IMR-90 (cell line): ENCODE measurements at regions not wholly inside any gene's neighbourhood (a gene's known extent, or its start where the extent isn't known, plus 50 kb on each side); places are given as distances from the start of the nearest gene placed in this dataset.

Source experiments
- ATAC-seq: fragments of 200-7000 bp; cut with Tn5 transposase; 2 replicates; pipeline ENCODE4 v1.9.1; 2020; ENCODE audit warnings: low read depth, mild to moderate bottlenecking, moderate library complexity
- BruUV-seq: library from RNA; stranded (reverse); fragments of 400-500 nt; replicated peaks from 2 replicates; lab custom pipeline; 2021; lab: Mats Ljungman, UMichigan
- CTCF ChIA-PET: fragments of 300-600 bp; formaldehyde crosslinking; extraction: SDS; loops from one replicate; lab custom pipeline; 2021; ENCODE audit warnings: antibody characterized with exemption; lab: Yijun Ruan, JAX
- POLR2A ChIA-PET: fragments of 300-600 bp; sonication (Branson Sonifier 250); formaldehyde crosslinking; loops from one replicate; lab custom pipeline; 2022; ENCODE audit warnings: antibody characterized with exemption; ENCODE audit not compliant: unreplicated experiment; lab: Charles Lee
- DNase-seq: peaks from one replicate; pipeline ENCODE4 v3.0.0; 2013
- H2AFZ ChIP-seq: replicated peaks from 2 replicates; pipeline ENCODE3; 2013; ENCODE audit warnings: low read length, mild to moderate bottlenecking; ENCODE audit not compliant: poor library complexity
- H2AK5ac ChIP-seq: 2 replicates; pipeline ENCODE4 v1.6.1; 2013; ENCODE audit warnings: low read depth, low read length, inconsistent platforms
- H2AK9ac ChIP-seq: replicated peaks from 2 replicates; pipeline ENCODE3; 2013; ENCODE audit warnings: mild to moderate bottlenecking, low read depth, low read length, moderate library complexity; ENCODE audit not compliant: poor library complexity
- H2BK120ac ChIP-seq: 2 replicates; pipeline ENCODE4 v1.6.1; 2013; ENCODE audit warnings: low read depth, low read length, inconsistent platforms
- H2BK15ac ChIP-seq: 3 replicates; pipeline ENCODE4 v1.6.1; 2013; ENCODE audit warnings: low read depth, low read length, inconsistent platforms
- H2BK20ac ChIP-seq: 2 replicates; pipeline ENCODE4 v1.6.1; 2013; ENCODE audit warnings: low read depth, mild to moderate bottlenecking, inconsistent platforms, low read length, moderate library complexity
- H2BK5ac ChIP-seq: 2 replicates; pipeline ENCODE4 v1.6.1; 2013; ENCODE audit warnings: mild to moderate bottlenecking, low read depth, low read length, inconsistent platforms; ENCODE audit not compliant: poor library complexity, severe bottlenecking
- H3K14ac ChIP-seq: replicated peaks from 2 replicates; pipeline ENCODE4 v1.6.1; 2013; ENCODE audit warnings: low read depth, low read length, inconsistent platforms
- H3K18ac ChIP-seq: 2 replicates; pipeline ENCODE4 v1.6.1; 2013; ENCODE audit warnings: low read depth, low read length, control low read depth
- H3K23ac ChIP-seq: 2 replicates; pipeline ENCODE4 v1.6.1; 2013; ENCODE audit warnings: low read depth, low read length, inconsistent platforms
- H3K27ac ChIP-seq: 2 replicates; pipeline ENCODE4 v1.5.1; 2013; ENCODE audit warnings: mild to moderate bottlenecking, control low read depth, low read length; ENCODE audit not compliant: insufficient read depth
- H3K27me3 ChIP-seq: 2 replicates; pipeline ENCODE4 v1.6.1; 2013; ENCODE audit warnings: low read length; ENCODE audit not compliant: control insufficient read depth, insufficient read depth
- H3K36me3 ChIP-seq: 2 replicates; pipeline ENCODE4 v1.6.1; 2013; ENCODE audit warnings: low read length, mixed read lengths; ENCODE audit not compliant: control insufficient read depth, insufficient read depth
- H3K4ac ChIP-seq: 2 replicates; pipeline ENCODE4 v1.6.1; 2013; ENCODE audit warnings: low read depth, low read length, inconsistent platforms
- H3K4me1 ChIP-seq: 2 replicates; pipeline ENCODE4 v1.6.1; 2013; ENCODE audit warnings: low read length, mixed read lengths; ENCODE audit not compliant: control insufficient read depth, insufficient read depth
- H3K4me2 ChIP-seq: 2 replicates; pipeline ENCODE4 v1.6.1; 2013; ENCODE audit warnings: low read depth, mild to moderate bottlenecking, control low read depth, low read length, moderate library complexity
- H3K4me3 ChIP-seq: 2 replicates; pipeline ENCODE4 v1.5.1; 2013; ENCODE audit warnings: low read depth, mild to moderate bottlenecking, control low read depth, low read length, moderate library complexity; ENCODE audit not compliant: insufficient read depth
- H3K56ac ChIP-seq: 2 replicates; pipeline ENCODE4 v1.6.1; 2013; ENCODE audit warnings: low read length, inconsistent platforms; ENCODE audit not compliant: insufficient read depth; ENCODE audit errors: extremely low read depth
- H3K79me1 ChIP-seq, 2 experiments: 2 replicates each; pipeline ENCODE4 v1.6.1; 2013; ENCODE audit warnings: low read length in 2 of 2, inconsistent platforms in 1 of 2, low read depth in 1 of 2
- H3K9ac ChIP-seq: 2 replicates; pipeline ENCODE4 v1.6.1; 2013; ENCODE audit warnings: low read depth, low read length, control low read depth
- H3K9me1 ChIP-seq: 2 replicates; pipeline ENCODE4 v1.6.1; 2013; ENCODE audit warnings: low read length, inconsistent platforms; ENCODE audit not compliant: insufficient read depth
- H3K9me3 ChIP-seq: 2 replicates; pipeline ENCODE4 v1.6.1; 2013; ENCODE audit warnings: low read length; ENCODE audit not compliant: control insufficient read depth, insufficient read depth
- H4K20me1 ChIP-seq: 2 replicates; pipeline ENCODE4 v1.6.1; 2013; ENCODE audit warnings: low read length, inconsistent platforms; ENCODE audit not compliant: insufficient read depth
- H4K5ac ChIP-seq: 2 replicates; pipeline ENCODE4 v1.6.1; 2013; ENCODE audit warnings: mild to moderate bottlenecking, low read depth, low read length, control low read depth
- H4K8ac ChIP-seq, 2 experiments: 2 replicates each; pipeline ENCODE4 v1.6.1; 2013; ENCODE audit warnings: low read depth in 2 of 2, low read length in 2 of 2, control low read depth in 1 of 2, inconsistent platforms in 1 of 2
- H4K91ac ChIP-seq: 2 replicates; pipeline ENCODE4 v1.6.1; 2013; ENCODE audit warnings: low read depth, low read length, inconsistent platforms; ENCODE audit not compliant: insufficient read depth
- BHLHE40 ChIP-seq: fragments of 150-350 bp; IDR thresholded peaks from 2 replicates; pipeline ENCODE4 v1.6.1; 2016; ENCODE audit warnings: mild to moderate bottlenecking, low read depth, low read length
- CEBPB ChIP-seq: IDR thresholded peaks from 2 replicates; pipeline ENCODE4 v1.6.1; 2012; ENCODE audit warnings: low read depth, low read length, improper control_type of control experiment
- CHD1 ChIP-seq: IDR thresholded peaks from 2 replicates; pipeline ENCODE4 v1.6.1; 2012; ENCODE audit warnings: low read depth, low read length, improper control_type of control experiment
- FOS ChIP-seq: fragments of 150-350 bp; IDR thresholded peaks from 2 replicates; pipeline ENCODE4 v1.6.1; 2016; ENCODE audit warnings: low read depth, low read length
- MAFK ChIP-seq: IDR thresholded peaks from 2 replicates; pipeline ENCODE4 v1.6.1; 2012; ENCODE audit warnings: low read depth, low read length, improper control_type of control experiment
- MAZ ChIP-seq: IDR thresholded peaks from 2 replicates; pipeline ENCODE4 v1.6.1; 2012; ENCODE audit warnings: low read depth, mild to moderate bottlenecking, low read length, improper control_type of control experiment, moderate library complexity, borderline replicate concordance
- MXI1 ChIP-seq: IDR thresholded peaks from 2 replicates; pipeline ENCODE4 v1.6.1; 2012; ENCODE audit warnings: low read depth, mild to moderate bottlenecking, low read length, moderate library complexity, borderline replicate concordance
- NFE2L2 ChIP-seq: fragments of 150-350 bp; IDR thresholded peaks from 2 replicates; pipeline ENCODE4 v1.6.1; 2016; ENCODE audit warnings: low read depth, mild to moderate bottlenecking, low read length
- POLR2A ChIP-seq: IDR thresholded peaks from 2 replicates; pipeline ENCODE4 v1.6.1; 2012; ENCODE audit warnings: mild to moderate bottlenecking, low read depth, low read length
- RAD21 ChIP-seq: IDR thresholded peaks from 2 replicates; pipeline ENCODE4 v1.6.1; 2012; ENCODE audit warnings: low read length, improper control_type of control experiment
- RCOR1 ChIP-seq: IDR thresholded peaks from 2 replicates; pipeline ENCODE4 v1.6.1; 2012; ENCODE audit warnings: mild to moderate bottlenecking, low read length, improper control_type of control experiment; ENCODE audit not compliant: insufficient replicate concordance
- RFX5 ChIP-seq: IDR thresholded peaks from 2 replicates; pipeline ENCODE4 v1.8.0; 2012; ENCODE audit warnings: low read depth, mild to moderate bottlenecking, low read length, moderate library complexity
- SMC3 ChIP-seq: fragments of 150-350 bp; IDR thresholded peaks from 2 replicates; pipeline ENCODE4 v1.6.1; 2016; ENCODE audit warnings: low read depth, mild to moderate bottlenecking, antibody characterized with exemption, low read length, moderate library complexity
- USF2 ChIP-seq: fragments of 150-350 bp; IDR thresholded peaks from 2 replicates; pipeline ENCODE4 v1.6.1; 2017; ENCODE audit warnings: mild to moderate bottlenecking, antibody characterized with exemption, low read length, low read depth
- WGBS, 2 experiments: methylation state at CpG; one replicate each; pipeline versions ENCODE4 v1.1.5 to v1.1.7; 2013; ENCODE audit warnings: missing lambda C conversion rate in 2 of 2; ENCODE audit not compliant: insufficient read length in 1 of 2; ENCODE audit errors: extremely low coverage in 2 of 2; 5-methylcytosine and 5-hydroxymethylcytosine counted together
- dilution Hi-C: fragments of 300-500 bp; cut with HindIII; formaldehyde crosslinking; loops from one replicate; pipeline ENCODE4 v1.14.3; 2018; ENCODE audit warnings: low sequenced_read_pairs; ENCODE audit not compliant: unreplicated experiment
- in situ Hi-C: fragments of 300-500 bp; cut with MboI; formaldehyde crosslinking; loops from 3 replicates; pipeline ENCODE4 v1.14.3; 2019; ENCODE audit warnings: low sequenced_read_pairs, inconsistent platforms, mixed read lengths
- intact Hi-C: fragments of 100-400 bp; cut with micrococcal nuclease; formaldehyde crosslinking; loops from 2 replicates; pipeline ENCODE4 v1.10.0; 2022
- TF ChIP-seq, protein P1 (sequence below): fragments of 150-350 bp; IDR thresholded peaks from 2 replicates; pipeline ENCODE4 v1.6.1; 2016; ENCODE audit warnings: low read depth, mild to moderate bottlenecking, low read length, moderate library complexity, borderline replicate concordance
- TF ChIP-seq, protein P2 (sequence below): conservative IDR thresholded peaks from 2 replicates; pipeline ENCODE4 v1.5.1; 2012; ENCODE audit warnings: mild to moderate bottlenecking, low read depth, low read length, improper control_type of control experiment

GRCh38 chr7:106464651-106465050, 179.9 kb upstream of the NAMPT start:
- Histone ChIP-seq H3K27me3 (no peaks in the 10 kb centered on the region), H3K9me3 (no peaks in the 10 kb centered on the region), H2BK15ac (no peak overlapping the region), H3K4me2 (no peak overlapping the region), H2BK20ac (no peak overlapping the region), H3K14ac (no peak overlapping the region), H2AK9ac (no peak overlapping the region), H4K91ac (no peak overlapping the region), H3K4me1 (no peaks in the 10 kb centered on the region), H3K27ac (no peak overlapping the region), H3K36me3 (no peaks in the 10 kb centered on the region), H2AFZ (no peak overlapping the region), H2AK5ac (no peak overlapping the region), H3K9me1 (no peaks in the 10 kb centered on the region; the same call in 1 of the 2 replicates), H2BK120ac (no peak overlapping the region), H4K5ac (no peak overlapping the region), H3K23ac (no peak overlapping the region), H3K56ac (no peak overlapping the region), H3K18ac (no peak overlapping the region), H3K4me3 (no peak overlapping the region), H2BK5ac (no peak overlapping the region), H3K9ac (no peak overlapping the region), H4K20me1 (no peaks in the 10 kb centered on the region), H3K79me1 (no peaks in the 10 kb centered on the region), H4K8ac (no peak overlapping the region), H3K4ac (no peak overlapping the region)
- in situ Hi-C loops = loop anchor here (5.0 to 10.0 kb wide), 2 partner anchors 190 to 287 kb away; no protein-coding TSS in a partner anchor
- ChIA-PET CTCF (interaction anchor here (1.1 to 2.5 kb wide), 2 partner anchors 47 to 288 kb away, joined by 4 to 16 read pairs; no protein-coding TSS in a partner anchor), POLR2A (no interaction called here)
- BruUV-seq = no TSS peak
- TF ChIP-seq RAD21 (no peak), POLR2A (no peak), FOS (no peak), BHLHE40 (no peak), CHD1 (no peak), MAFK (no peak), NFE2L2 (no peak), CEBPB (no peak), MAZ (no peak), SMC3 (no peak), MXI1 (no peak), RFX5 (no peak), USF2 (no peak), RCOR1 (no peak)
- TF ChIP-seq, protein P1, sequence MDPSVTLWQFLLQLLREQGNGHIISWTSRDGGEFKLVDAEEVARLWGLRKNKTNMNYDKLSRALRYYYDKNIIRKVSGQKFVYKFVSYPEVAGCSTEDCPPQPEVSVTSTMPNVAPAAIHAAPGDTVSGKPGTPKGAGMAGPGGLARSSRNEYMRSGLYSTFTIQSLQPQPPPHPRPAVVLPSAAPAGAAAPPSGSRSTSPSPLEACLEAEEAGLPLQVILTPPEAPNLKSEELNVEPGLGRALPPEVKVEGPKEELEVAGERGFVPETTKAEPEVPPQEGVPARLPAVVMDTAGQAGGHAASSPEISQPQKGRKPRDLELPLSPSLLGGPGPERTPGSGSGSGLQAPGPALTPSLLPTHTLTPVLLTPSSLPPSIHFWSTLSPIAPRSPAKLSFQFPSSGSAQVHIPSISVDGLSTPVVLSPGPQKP = no peak
- TF ChIP-seq, protein P2, sequence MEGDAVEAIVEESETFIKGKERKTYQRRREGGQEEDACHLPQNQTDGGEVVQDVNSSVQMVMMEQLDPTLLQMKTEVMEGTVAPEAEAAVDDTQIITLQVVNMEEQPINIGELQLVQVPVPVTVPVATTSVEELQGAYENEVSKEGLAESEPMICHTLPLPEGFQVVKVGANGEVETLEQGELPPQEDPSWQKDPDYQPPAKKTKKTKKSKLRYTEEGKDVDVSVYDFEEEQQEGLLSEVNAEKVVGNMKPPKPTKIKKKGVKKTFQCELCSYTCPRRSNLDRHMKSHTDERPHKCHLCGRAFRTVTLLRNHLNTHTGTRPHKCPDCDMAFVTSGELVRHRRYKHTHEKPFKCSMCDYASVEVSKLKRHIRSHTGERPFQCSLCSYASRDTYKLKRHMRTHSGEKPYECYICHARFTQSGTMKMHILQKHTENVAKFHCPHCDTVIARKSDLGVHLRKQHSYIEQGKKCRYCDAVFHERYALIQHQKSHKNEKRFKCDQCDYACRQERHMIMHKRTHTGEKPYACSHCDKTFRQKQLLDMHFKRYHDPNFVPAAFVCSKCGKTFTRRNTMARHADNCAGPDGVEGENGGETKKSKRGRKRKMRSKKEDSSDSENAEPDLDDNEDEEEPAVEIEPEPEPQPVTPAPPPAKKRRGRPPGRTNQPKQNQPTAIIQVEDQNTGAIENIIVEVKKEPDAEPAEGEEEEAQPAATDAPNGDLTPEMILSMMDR = no peak
- no peak for DNase-seq
- intact Hi-C loops = no loop called here
- dilution Hi-C loops = no loop called here
- WGBS, 2 experiments = 100% methylated on average over 1 of the region's 2 CpGs; no CpG with 5 or more reads in 1 of the 2 experiments
- no peak for ATAC-seq
